ACHN (cell line): ENCODE measurements at regions not wholly inside any gene's neighbourhood (a gene's known extent, or its start where the extent isn't known, plus 50 kb on each side); places are given as distances from the start of the nearest gene placed in this dataset.

Source experiments
- DNase-seq: peaks from one replicate; pipeline ENCODE4 v3.0.0-alpha.2; 2015
- in situ Hi-C: cut with HindIII; loops from 2 replicates; pipeline ENCODE4 v1.10.0; 2017; ENCODE audit warnings: low sequenced_read_pairs, low pct_ligation_motif_present, low pct_unique_long_range_greater_than_20kb

- peak; percentile 21 for DNase-seq
- in situ Hi-C loops = no loop called here
Measured at GRCh38 chr4:101604976-101605375, 185.6 kb upstream of the BANK1 start.

- in situ Hi-C loops = no loop called here
- DNase-seq = no peak
Measured at GRCh38 chr4:101600287-101600686, 190.2 kb upstream of the BANK1 start.

- in situ Hi-C loops = no loop called here
- DNase-seq = no peak
Measured at GRCh38 chr4:101599620-101600019, 190.9 kb upstream of the BANK1 start.

- no peak for DNase-seq
- in situ Hi-C loops = no loop called here
Measured at GRCh38 chr4:101596781-101597552, 193.6 kb upstream of the BANK1 start.

GRCh38 chr4:101594588-101594987 is 195.9 kb upstream of the BANK1 start:
- DNase-seq = no peak
- in situ Hi-C loops = no loop called here

GRCh38 chr4:101593666-101594065 is 196.9 kb upstream of the BANK1 start:
- DNase-seq = no peak
- in situ Hi-C loops = no loop called here

GRCh38 chr4:101584306-101584705 is 206.2 kb upstream of the BANK1 start:
- no peak for DNase-seq
- in situ Hi-C loops = no loop called here

- DNase-seq = no peak
- in situ Hi-C loops = no loop called here
Measured at GRCh38 chr4:101563126-101563525, 215.8 kb upstream of the PPP3CA start.

GRCh38 chr4:101556842-101557241 is 209.5 kb upstream of the PPP3CA start:
- DNase-seq = no peak
- in situ Hi-C loops = no loop called here

GRCh38 chr4:101555341-101555880 is 208.1 kb upstream of the PPP3CA start:
- no peak for DNase-seq
- in situ Hi-C loops = no loop called here

GRCh38 chr4:101540336-101540735 is 193.0 kb upstream of the PPP3CA start:
- in situ Hi-C loops = no loop called here
- no peak for DNase-seq

GRCh38 chr4:101528526-101528925 is 181.2 kb upstream of the PPP3CA start:
- DNase-seq = no peak
- in situ Hi-C loops = no loop called here

GRCh38 chr4:101527188-101527587 is 179.9 kb upstream of the PPP3CA start:
- DNase-seq = no peak
- in situ Hi-C loops = no loop called here

- in situ Hi-C loops = no loop called here
Measured at GRCh38 chr4:101515566-101515965, 168.2 kb upstream of the PPP3CA start.

GRCh38 chr4:101515099-101515498 is 167.8 kb upstream of the PPP3CA start:
- in situ Hi-C loops = no loop called here
- DNase-seq = no peak

More at GRCh38 chr4:101515566-101515965, 168.2 kb upstream of the PPP3CA start:
- DNase-seq = no peak

GRCh38 chr4:101512416-101512815 is 165.1 kb upstream of the PPP3CA start:
- DNase-seq = no peak
- in situ Hi-C loops = no loop called here

- in situ Hi-C loops = no loop called here
- no peak for DNase-seq
Measured at GRCh38 chr4:101501421-101501820, 154.1 kb upstream of the PPP3CA start.

GRCh38 chr4:101500742-101501141 is 153.4 kb upstream of the PPP3CA start:
- in situ Hi-C loops = no loop called here
- DNase-seq = no peak

GRCh38 chr4:101475246-101475645 is 127.9 kb upstream of the PPP3CA start:
- in situ Hi-C loops = no loop called here
- DNase-seq = no peak

- DNase-seq = no peak
- in situ Hi-C loops = no loop called here
Measured at GRCh38 chr4:101471201-101471600, 123.9 kb upstream of the PPP3CA start.
